ENCODE measurements at regions not wholly inside any gene's neighbourhood (a gene's known extent, or its start where the extent isn't known, plus 50 kb on each side); places are given as distances from the start of the nearest gene placed in this dataset.

- no peaks in the 10 kb centered on the region for H3K79me2 ChIP-seq (ENCODE audit: insufficient read depth, low read length)
- no peaks in the 10 kb centered on the region for H3K36me3 ChIP-seq (ENCODE audit: control insufficient read depth in 1 of 2, insufficient read depth in 2 of 2, low read length in 2 of 2)
- ChIA-PET RAD21 (ENCODE audit: low non-redundant PET in 1 of 2, low total read pairs in 2 of 2, uncharacterized antibody in 2 of 2, unreplicated experiment in 2 of 2) (no interaction called here), POLR2A (no interaction called here), CTCF (interaction anchor here (1.5 kb wide), 1 partner anchor 13 kb away, joined by 3 read pairs; no protein-coding TSS in a partner anchor)
- H3K9me3 ChIP-seq (ENCODE audit: control insufficient read depth in 1 of 2, insufficient read depth in 1 of 2, low read depth in 1 of 2, low read length in 2 of 2), result no peaks in the 10 kb centered on the region
- TF ChIP-seq, protein P1, sequence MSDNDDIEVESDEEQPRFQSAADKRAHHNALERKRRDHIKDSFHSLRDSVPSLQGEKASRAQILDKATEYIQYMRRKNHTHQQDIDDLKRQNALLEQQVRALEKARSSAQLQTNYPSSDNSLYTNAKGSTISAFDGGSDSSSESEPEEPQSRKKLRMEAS (IDR thresholded peaks at IDR 0.05), result no peak
- TF ChIP-seq ELF1 (IDR thresholded peaks at IDR 0.05; ENCODE audit: borderline replicate concordance, low read depth) (no peak), POLR2AphosphoS5 (IDR thresholded peaks at IDR 0.05; ENCODE audit: low read depth, low read length) (no peak), EZH2phosphoT487 (IDR thresholded peaks at IDR 0.05; ENCODE audit: borderline replicate concordance) (no peak), ZFX (IDR thresholded peaks at IDR 0.05) (no peak), EZH2 (IDR thresholded peaks at IDR 0.05) (no peak), REST (IDR thresholded peaks at IDR 0.05; ENCODE audit: low read depth) (no peak), ZNF274 (IDR thresholded peaks at IDR 0.05; ENCODE audit: low read depth, low read length) (no peak), YY1 (IDR thresholded peaks at IDR 0.05; ENCODE audit: extremely low read depth, insufficient replicate concordance, low read depth, low read length) (no peak), TCF7L2 (IDR thresholded peaks at IDR 0.05; ENCODE audit: borderline replicate concordance, extremely low read depth, insufficient read depth, insufficient read length) (no peak), CTCF (IDR thresholded peaks at IDR 0.05 in 2 of 3, conservative IDR thresholded peaks at IDR 0.05 in 1 of 3; ENCODE audit: borderline replicate concordance in 1 of 3, insufficient read depth in 1 of 3, low read depth in 2 of 3, low read length in 2 of 3) (no peak), SIN3A (IDR thresholded peaks at IDR 0.05; ENCODE audit: low read depth) (no peak), CBX3 (IDR thresholded peaks at IDR 0.05; ENCODE audit: low read depth) (no peak), SRF (IDR thresholded peaks at IDR 0.05; ENCODE audit: low read depth) (no peak), FOSL1 (IDR thresholded peaks at IDR 0.05; ENCODE audit: low read depth) (no peak), CEBPB (IDR thresholded peaks at IDR 0.05; ENCODE audit: low read depth) (no peak)
- TF ChIP-seq, protein P2, sequence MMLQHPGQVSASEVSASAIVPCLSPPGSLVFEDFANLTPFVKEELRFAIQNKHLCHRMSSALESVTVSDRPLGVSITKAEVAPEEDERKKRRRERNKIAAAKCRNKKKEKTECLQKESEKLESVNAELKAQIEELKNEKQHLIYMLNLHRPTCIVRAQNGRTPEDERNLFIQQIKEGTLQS (IDR thresholded peaks at IDR 0.05), result no peak
- TF ChIP-seq, protein P3, sequence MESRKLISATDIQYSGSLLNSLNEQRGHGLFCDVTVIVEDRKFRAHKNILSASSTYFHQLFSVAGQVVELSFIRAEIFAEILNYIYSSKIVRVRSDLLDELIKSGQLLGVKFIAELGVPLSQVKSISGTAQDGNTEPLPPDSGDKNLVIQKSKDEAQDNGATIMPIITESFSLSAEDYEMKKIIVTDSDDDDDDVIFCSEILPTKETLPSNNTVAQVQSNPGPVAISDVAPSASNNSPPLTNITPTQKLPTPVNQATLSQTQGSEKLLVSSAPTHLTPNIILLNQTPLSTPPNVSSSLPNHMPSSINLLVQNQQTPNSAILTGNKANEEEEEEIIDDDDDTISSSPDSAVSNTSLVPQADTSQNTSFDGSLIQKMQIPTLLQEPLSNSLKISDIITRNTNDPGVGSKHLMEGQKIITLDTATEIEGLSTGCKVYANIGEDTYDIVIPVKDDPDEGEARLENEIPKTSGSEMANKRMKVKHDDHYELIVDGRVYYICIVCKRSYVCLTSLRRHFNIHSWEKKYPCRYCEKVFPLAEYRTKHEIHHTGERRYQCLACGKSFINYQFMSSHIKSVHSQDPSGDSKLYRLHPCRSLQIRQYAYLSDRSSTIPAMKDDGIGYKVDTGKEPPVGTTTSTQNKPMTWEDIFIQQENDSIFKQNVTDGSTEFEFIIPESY (IDR thresholded peaks at IDR 0.05; ENCODE audit: extremely low read depth, insufficient replicate concordance, low read length), result no peak
- H3K4me1 ChIP-seq (ENCODE audit: control insufficient read depth in 1 of 2, insufficient read depth in 2 of 2, low read length in 2 of 2), result no peaks in the 10 kb centered on the region
- H3K9me2 ChIP-seq (ENCODE audit: insufficient read depth), result no peaks in the 10 kb centered on the region
- H3K4me3 ChIP-seq (replicated peaks in 1 of 2; ENCODE audit: low read depth in 1 of 2, low read length in 2 of 2), result no peak overlapping the region
- intact Hi-C loops (cut with micrococcal nuclease), result no loop called here
- peaks cover 31% of the 10 kb centered on the region for H3K27me3 ChIP-seq (ENCODE audit: insufficient read depth, low read length)
- H3K9ac ChIP-seq (ENCODE audit: low read length), result no peak overlapping the region
- no peak for ATAC-seq
- H4K20me1 ChIP-seq (ENCODE audit: insufficient read depth), result no peaks in the 10 kb centered on the region
- no peak for DNase-seq (ENCODE audit: low read depth, low spot score)
- H3K27ac ChIP-seq (ENCODE audit: low read depth, low read length), result no peak overlapping the region
- BruUV-seq (replicated peaks), result no TSS peak
- no peak overlapping the region for H3K4me2 ChIP-seq (ENCODE audit: low read length)
- no peak overlapping the region for H2AFZ ChIP-seq (ENCODE audit: low read depth, low read length, poor library complexity, severe bottlenecking)
Observed at GRCh38 chr1:114333690-114334089, 177.3 kb downstream of the TRIM33 start.
